HG03565 (cell line): ENCODE measurements at regions not wholly inside any gene's neighbourhood (a gene's known extent, or its start where the extent isn't known, plus 50 kb on each side); places are given as distances from the start of the nearest gene placed in this dataset.

Experiments
- ATAC-seq: cut with Tn5 transposase; IDR thresholded peaks from one replicate; pipeline ENCODE4 v1.9.1; 2021; ENCODE audit warnings: mild to moderate bottlenecking, moderate library complexity; ENCODE audit not compliant: unreplicated experiment

- no peak for ATAC-seq
Measured at GRCh38 chr20:39547546-39548408, 585.6 kb downstream of the DHX35 start.

GRCh38 chr20:39541136-39541803 is 579.1 kb downstream of the DHX35 start:
- ATAC-seq = no peak

DNA sequence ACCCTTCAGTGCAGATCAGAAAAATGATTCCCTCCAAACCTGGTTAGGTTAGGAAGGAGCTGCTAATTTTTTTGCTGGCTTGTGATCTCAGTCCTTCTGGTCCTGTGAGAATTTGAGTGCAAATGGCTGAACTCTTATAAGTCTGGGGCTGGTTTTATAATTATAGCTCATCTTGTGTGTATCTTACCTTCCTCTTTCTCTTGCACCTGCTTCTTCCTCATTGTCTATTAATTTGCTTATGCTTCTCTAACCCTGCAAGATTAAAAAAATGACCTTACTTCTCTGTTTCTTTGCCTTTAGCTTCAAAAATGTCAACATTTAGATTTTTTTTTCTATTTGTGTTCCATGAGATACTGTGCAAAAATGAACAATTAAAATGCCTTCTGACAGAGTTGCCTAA is 576.2 kb downstream of the DHX35 start:
- no peak for ATAC-seq

GRCh38 chr20:39535301-39535700 is 573.2 kb downstream of the DHX35 start:
- ATAC-seq = no peak

DNA sequence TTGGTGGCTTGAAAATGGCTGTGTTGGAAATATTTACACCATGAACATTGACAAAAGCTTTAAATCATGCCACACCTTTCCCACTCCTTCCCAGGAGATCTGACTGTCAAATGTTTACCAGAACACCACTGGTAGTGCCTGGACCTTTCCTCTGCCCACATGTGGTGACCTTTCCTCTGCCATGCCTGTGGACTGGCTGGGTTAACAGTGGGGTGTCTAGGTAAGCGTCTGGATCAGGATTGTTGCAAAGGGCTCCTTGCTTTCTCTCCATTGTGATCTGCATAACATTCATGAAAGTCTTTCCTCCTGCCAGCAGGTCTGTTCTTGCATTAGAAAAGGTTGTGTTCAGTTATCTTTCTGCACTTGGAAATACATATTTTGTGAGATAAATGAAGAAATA is 572.7 kb downstream of the DHX35 start:
- ATAC-seq = no peak

GRCh38 chr20:39533858-39534257 is 571.7 kb downstream of the DHX35 start:
- no peak for ATAC-seq

DNA sequence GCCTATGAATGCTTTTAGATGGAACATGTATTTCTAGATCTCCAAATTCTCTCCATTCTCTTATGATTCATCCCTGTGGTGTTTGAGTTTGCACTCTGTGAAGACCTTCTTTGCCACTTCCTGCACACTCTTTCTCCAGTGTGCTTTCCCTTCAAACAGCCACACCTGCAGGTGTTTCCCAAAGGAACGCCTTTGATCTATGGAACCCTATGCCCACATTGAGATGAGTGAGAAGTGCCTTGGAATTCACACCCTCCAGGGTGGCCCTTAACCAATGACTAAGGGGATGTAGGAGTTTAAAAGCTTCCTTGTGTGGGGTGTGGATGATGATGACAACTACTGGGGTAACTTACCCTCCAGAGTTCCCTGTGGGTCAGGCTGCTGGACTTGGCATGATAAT is 570.1 kb downstream of the DHX35 start:
- no peak for ATAC-seq

DNA sequence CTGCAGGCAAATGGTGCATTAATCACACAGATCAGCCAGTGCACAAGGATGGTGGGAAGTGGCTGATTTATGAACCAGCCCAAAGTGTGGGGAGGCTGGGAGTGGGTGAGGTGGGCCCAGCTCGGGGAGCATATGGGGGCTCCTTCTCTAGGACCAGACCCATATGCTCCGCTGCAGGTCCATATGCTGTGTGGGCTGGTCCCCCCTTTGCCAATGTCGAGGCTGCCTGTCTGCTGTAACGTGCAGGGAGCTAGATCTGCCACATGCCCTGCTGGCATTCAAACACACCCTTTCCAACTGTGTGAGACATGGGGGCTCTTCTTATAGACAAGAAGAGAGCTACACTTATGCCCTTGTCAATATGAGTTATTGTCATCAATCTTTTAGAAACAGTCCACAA is 566.3 kb downstream of the DHX35 start:
- no peak for ATAC-seq

- ATAC-seq = no peak
Measured at GRCh38 chr20:39524371-39524911, 562.3 kb downstream of the DHX35 start.

- no peak for ATAC-seq
Measured at GRCh38 chr20:39523405-39523804, 561.3 kb downstream of the DHX35 start.

- no peak for ATAC-seq
Measured at GRCh38 chr20:39518654-39519053, 556.5 kb downstream of the DHX35 start.

DNA sequence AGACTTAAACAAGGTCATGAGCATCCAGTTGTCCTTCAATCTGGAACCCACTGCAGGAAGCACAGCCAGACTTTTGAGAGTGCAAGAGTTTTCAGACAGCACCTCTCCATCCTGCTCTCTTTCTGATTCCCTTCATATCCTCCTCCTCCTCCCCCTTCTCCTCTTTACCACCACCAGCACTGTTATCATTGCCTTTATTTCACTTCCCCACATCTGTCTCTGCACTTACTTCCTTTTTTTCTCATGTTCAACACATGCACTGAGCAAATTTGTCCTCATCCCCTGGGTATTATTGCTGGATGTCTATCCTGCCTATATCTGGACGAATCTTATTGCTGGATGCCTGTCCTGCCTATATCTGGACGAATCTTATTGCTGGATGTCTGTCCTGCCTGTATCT is 554.8 kb downstream of the DHX35 start:
- no peak for ATAC-seq

GRCh38 chr20:39504710-39505094 is 542.6 kb downstream of the DHX35 start:
- no peak for ATAC-seq

- ATAC-seq = no peak
Measured at GRCh38 chr20:39503902-39504709, 542.0 kb downstream of the DHX35 start.

GRCh38 chr20:39492223-39492797 is 530.2 kb downstream of the DHX35 start:
- ATAC-seq = no peak

DNA sequence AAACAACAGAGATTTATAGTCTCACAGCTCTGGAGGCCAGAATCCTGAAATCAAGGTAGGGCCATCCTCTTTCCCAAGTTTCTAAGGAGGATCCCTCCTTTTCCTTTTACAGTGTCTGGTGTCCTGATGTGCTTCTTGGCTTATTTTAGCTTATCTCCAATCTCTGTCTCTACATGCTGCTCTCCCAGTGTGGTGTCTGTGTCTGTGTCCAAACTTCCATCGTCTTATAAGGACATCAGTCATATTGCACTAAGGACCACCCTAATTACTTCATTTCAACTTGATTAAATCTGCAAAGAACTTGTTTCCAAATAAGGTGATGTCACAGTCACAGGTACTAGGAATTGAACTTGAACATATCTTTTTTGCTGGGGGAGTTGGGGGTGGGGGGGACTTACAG is 529.6 kb downstream of the DHX35 start:
- no peak for ATAC-seq

- no peak for ATAC-seq
Measured at GRCh38 chr20:39489986-39490560, 527.9 kb downstream of the DHX35 start.

DNA sequence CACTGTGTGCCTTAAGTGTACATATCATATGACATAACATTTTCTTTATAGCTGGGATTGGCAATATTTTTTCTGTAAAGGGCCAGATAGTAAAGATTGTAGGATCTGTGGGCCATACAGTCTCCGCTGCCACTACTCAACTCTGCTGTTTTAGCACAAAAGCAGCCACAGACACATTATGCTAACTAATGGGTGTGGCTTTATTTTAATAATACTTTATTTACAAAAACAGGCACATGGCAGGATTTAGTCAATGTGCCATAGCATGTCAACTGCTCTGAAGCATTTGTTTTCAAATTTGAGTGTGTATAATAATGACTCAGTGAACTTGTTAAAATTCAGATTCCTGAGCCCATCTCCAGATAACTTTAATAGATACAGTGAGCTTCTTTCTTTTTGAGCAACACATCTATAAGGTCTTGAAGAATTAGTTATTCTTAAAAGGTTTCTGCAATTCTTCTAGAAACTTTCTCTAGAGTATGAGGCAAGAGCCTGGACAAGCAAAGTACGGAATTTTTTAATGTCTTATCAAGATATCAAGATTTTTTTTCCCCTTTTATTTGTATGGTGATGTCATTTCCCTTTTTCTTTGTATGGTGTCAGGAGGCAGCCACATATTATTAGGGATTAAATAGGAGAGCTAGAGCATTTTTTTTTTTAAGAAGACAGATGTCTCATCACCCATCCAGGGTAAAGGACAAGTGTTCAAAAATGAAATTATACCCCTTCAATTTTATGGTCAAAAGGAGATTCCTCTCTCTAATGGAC is 518.3 kb downstream of the DHX35 start:
- no peak for ATAC-seq

DNA sequence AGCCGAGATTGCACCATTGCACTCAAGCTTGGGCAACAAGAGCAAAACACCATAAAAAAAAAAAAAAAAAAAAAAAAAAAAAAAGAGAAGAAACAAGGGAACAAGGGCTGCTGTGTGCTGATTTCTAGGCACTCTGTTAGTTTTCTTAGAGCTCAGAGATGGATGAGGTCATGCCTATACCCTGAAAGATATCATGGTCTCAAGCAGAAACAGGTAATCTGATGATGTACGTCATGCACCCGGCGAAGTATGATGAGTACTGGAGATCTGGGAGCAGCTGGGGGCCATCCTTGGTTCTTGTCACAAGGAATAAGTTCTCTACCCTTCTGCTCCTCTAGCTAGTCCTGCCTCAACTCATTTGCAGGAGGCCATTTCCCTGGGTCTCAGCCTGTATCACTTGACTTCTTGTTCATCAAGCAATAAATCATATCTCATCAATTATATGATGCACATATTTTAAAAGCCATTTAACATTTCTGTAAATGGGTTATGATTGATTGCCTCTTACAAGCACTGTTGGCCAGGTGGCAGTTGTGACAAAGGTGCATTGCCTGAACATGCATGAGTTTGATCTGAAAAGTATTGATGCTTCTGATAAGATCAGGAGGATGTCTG is 517.2 kb downstream of the DHX35 start:
- ATAC-seq = no peak
